Natural killer cell treated with Interleukin-12 subunit alpha and Interleukin-12 subunit beta and Interleukin-15 and Interleukin-18, amount 100 ng/mL, for 72 hours (primary cell): ENCODE measurements at regions not wholly inside any gene's neighbourhood (a gene's known extent, or its start where the extent isn't known, plus 50 kb on each side); places are given as distances from the start of the nearest gene placed in this dataset.
"Not testable (repeated sequence)": the region's sequence is repeated elsewhere in the genome, so short reads cannot be mapped to it uniquely, and the experiment has no call there.

Experiments
- ATAC-seq, 2 donors: fragments of 150-1000 bp; cut with Tn5 transposase in 1 of 2; sonication (Bioruptor Pico), chemical (Tn5 transposase) in 1 of 2; 2 replicates each; pipeline ENCODE4 v1.10.0; 2021
- DNase-seq: peaks from one replicate; pipeline ENCODE4 v3.0.0; 2022; ENCODE audit warnings: low spot score
- H3K27ac Mint-ChIP-seq, 2 donors: 1 replicate in 1 of 2; 2 replicates in 1 of 2; pipeline ENCODE4 v1.8.0; 2022; ENCODE audit warnings: mixed read lengths in 2 of 2, mild to moderate bottlenecking in 1 of 2, moderate library complexity in 1 of 2
- H3K27me3 Mint-ChIP-seq, 2 donors: 1 replicate in 1 of 2; 2 replicates in 1 of 2; pipeline ENCODE4 v1.8.0; 2022; ENCODE audit warnings: mixed read lengths in 2 of 2
- H3K36me3 Mint-ChIP-seq: one replicate; pipeline ENCODE4 v1.8.0; 2022; ENCODE audit warnings: mixed read lengths
- H3K4me1 Mint-ChIP-seq, 2 donors: 1 replicate in 1 of 2; 2 replicates in 1 of 2; pipeline ENCODE4 v1.8.0; 2022; ENCODE audit warnings: low read depth in 2 of 2, mixed read lengths in 2 of 2, mild to moderate bottlenecking in 1 of 2
- H3K4me3 Mint-ChIP-seq: one replicate; pipeline ENCODE4 v1.8.0; 2022; ENCODE audit warnings: mixed read lengths
- H3K9me3 Mint-ChIP-seq: 2 replicates; pipeline ENCODE4 v1.8.0; 2022; ENCODE audit warnings: mixed read lengths

DNA sequence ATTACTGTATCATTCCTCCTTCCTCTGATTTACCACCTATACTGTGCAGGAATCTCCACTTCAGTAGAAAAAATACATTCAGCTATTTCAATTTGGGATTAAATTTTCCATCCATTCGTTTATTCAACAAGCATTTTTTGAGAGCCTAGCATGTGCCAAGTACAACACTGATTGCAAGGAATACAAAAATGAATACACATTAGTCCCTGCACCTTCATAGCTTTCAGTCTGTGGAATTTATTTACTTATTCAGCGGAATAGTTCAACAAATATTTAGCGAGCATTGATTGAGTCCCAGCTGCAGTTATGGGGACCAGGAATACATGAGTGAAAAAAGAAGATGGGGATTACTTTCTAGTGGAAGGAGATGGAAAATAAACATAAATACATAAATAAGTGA lies 606.8 kb upstream of the TBL1XR1 start:
- DNase-seq = no peak

DNA sequence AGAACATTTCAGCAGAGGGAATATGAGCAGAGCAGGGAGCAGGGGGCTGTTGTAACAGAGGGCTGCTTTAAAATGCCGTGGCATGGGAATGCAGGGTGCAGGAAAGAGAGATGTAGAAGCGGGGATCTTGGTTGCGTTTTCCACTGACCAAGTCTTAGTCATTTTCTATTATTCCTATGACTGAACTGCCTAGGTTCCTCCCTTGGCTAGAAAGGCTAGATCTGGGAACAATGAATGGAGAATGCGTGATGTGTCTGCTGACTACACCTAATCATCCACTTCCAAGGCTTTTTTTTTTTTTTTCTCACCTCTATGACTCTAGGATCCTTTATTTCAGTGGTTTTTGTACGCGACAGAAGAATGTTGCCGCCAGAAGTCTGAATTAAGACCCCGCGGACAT lies 607.4 kb upstream of the TBL1XR1 start:
- Mint-ChIP-seq H3K27ac (no peak overlapping the region), H3K9me3 (no peaks in the 10 kb centered on the region), H3K36me3 (no peaks in the 10 kb centered on the region), H3K27me3 (no peaks in the 10 kb centered on the region), H3K4me3 (no peak overlapping the region), H3K4me1 (peaks cover 8 to 11% of the 10 kb centered on the region in 2 donors)
- ATAC-seq (no peak), DNase-seq (no peak)

More for the DNA sequence above, 606.8 kb upstream of the TBL1XR1 start:
- no peak overlapping the region for H3K27ac Mint-ChIP-seq
- no peak for ATAC-seq
- H3K4me3 Mint-ChIP-seq = no peak overlapping the region
- no peaks in the 10 kb centered on the region for H3K27me3 Mint-ChIP-seq
- no peaks in the 10 kb centered on the region for H3K36me3 Mint-ChIP-seq
- no peaks in the 10 kb centered on the region for H3K9me3 Mint-ChIP-seq
- peaks cover 11 to 12% of the 10 kb centered on the region in 2 donors for H3K4me1 Mint-ChIP-seq

DNA sequence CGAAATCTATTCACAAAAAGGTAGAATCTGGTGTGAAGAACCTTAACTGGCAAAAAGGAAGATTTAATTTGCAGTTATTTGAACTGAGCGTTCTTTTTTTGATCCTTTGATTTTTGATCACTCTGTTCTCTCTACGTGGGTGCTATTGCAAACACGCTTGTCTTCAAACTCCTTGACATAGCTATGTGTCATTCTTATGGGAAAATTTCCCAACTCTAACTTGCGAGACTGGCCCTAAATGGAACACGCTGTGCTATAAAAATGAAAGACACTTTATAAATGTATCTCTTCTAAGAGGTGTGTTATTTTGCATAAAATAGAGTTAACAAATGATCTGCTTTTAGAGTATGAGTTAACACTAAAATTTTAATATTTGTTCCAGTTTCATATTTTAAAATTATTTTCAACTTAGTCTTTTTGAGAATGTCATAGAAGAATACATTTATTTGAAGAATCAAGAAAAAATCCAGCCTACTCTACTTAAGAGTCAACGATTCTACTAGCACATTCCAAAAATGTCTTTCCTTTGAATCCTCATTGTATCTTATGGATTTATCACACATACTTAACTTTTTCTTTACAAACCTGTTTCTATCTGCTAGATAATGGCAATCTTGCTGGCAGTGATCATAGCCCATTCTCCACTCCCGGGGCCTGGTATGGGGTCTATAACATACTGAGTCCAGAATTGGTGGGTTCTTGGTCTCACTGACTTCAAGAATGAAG lies 610.0 kb upstream of the TBL1XR1 start:
- H3K27me3 Mint-ChIP-seq = no peaks in the 10 kb centered on the region
- no peak overlapping the region for H3K27ac Mint-ChIP-seq
- peaks cover 3 to 4% of the 10 kb centered on the region in 2 donors for H3K4me1 Mint-ChIP-seq
- DNase-seq (no peak), ATAC-seq (no peak)
- no peaks in the 10 kb centered on the region for H3K9me3 Mint-ChIP-seq
- H3K36me3 Mint-ChIP-seq = no peaks in the 10 kb centered on the region
- no peak overlapping the region for H3K4me3 Mint-ChIP-seq

DNA sequence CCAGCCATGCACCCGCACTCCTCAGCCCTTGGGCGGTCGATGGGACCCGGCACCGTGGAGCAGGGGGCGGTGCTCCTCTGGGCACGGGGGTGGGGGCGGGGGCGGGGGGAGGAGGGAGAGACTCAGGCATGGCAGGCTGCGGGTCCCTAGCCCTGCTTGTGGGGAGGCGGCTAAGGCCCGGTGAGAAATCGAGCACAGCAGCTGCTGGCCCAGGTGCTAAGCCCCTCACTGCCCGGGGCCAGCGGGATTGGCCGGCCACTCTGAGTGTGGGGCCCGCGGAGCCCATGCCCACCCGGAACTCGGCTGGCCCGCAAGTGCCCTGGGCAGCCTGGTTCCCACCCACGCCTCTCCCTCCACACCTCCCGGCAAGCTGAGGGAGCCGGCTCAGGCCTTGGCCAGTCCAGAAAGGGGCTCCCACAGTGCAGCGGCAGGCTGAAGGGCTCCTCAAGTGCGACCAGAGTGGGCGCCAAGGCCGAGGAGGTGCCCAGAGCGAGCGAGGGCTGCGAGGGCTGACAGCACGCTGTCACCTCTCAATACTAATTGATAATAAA lies 611.7 kb upstream of the TBL1XR1 start:
- not testable (repeated sequence) for H3K9me3 Mint-ChIP-seq, H3K4me3 Mint-ChIP-seq, ATAC-seq

DNA sequence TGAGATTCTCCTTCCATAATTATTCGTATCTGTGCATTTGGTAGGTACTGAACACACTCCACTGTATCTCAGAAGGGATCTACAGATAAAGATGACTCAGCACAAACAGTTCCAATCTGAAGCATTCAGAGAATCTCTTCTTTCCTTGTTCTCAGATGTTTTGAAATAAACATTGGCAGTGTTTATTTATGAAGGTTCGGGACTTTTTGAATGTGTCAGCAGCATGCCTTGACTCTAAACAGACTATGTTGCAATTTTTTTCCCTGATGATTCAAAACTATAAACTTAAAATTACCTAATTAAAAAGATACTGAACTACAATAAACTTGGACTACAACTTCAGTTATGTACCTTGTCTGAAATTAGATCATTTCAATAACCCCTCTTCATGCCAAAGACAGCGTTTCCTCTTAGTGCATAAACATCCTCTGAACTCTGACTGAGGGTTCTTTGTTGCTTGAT lies 612.9 kb upstream of the TBL1XR1 start:
- H3K27me3 Mint-ChIP-seq = no peaks in the 10 kb centered on the region
- no peaks in the 10 kb centered on the region for H3K9me3 Mint-ChIP-seq
- H3K36me3 Mint-ChIP-seq = no peaks in the 10 kb centered on the region
- H3K4me1 Mint-ChIP-seq = peaks cover 0 to 3% of the 10 kb centered on the region in 2 donors
- ATAC-seq = no peak
- no peak for DNase-seq
- no peak overlapping the region for H3K4me3 Mint-ChIP-seq
- no peak overlapping the region for H3K27ac Mint-ChIP-seq

More for the DNA sequence above, 611.7 kb upstream of the TBL1XR1 start:
- not testable (repeated sequence) for H3K4me1 Mint-ChIP-seq, H3K27me3 Mint-ChIP-seq, DNase-seq, H3K36me3 Mint-ChIP-seq, H3K27ac Mint-ChIP-seq

DNA sequence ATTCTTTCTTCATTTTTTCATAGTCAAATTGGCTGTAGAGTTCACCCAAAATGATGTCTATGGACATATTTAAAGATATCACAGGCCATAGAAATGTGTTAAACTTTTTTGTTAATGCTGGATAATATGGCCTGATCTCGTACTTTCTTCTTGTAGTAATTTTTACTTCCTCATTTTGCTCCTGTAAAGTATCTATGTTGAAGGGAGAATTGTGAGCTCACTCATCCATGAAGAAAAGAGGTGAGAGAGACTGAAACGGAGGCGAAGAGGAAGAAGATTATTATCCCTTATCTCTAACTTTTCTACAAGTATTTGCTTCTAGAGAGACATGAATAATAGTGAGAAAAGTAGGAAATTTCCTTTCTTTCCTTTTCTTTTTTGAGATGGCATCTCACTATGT lies 613.8 kb upstream of the TBL1XR1 start:
- H3K27me3 Mint-ChIP-seq = no peaks in the 10 kb centered on the region
- no peak overlapping the region for H3K4me3 Mint-ChIP-seq
- DNase-seq = no peak
- H3K27ac Mint-ChIP-seq = no peak overlapping the region
- no peak for ATAC-seq
- no peaks in the 10 kb centered on the region for H3K36me3 Mint-ChIP-seq
- H3K9me3 Mint-ChIP-seq = no peaks in the 10 kb centered on the region
- peaks cover 0 to 3% of the 10 kb centered on the region in 2 donors for H3K4me1 Mint-ChIP-seq

DNA sequence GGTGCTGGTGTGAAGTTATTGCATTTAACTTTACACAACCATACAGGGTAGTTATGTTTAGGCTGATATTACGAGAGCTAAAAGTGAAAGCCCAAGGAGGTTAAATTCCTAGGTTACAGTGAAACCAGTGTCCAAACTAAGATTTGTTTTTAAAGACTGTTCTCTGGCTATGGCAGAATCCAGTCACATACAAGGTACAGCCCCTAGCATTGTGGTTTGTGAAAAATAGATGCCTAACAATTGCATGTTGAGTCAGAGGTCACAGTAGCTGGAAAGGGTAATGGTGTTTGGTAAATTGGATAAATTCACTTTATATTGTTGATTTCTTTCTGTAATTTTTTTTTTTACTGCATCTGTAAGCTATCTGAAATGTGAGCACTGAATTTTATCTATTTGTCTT lies 614.6 kb upstream of the TBL1XR1 start:
- H3K27ac Mint-ChIP-seq = no peak overlapping the region
- no peak for ATAC-seq
- H3K9me3 Mint-ChIP-seq = no peaks in the 10 kb centered on the region
- peaks cover 0 to 3% of the 10 kb centered on the region in 2 donors for H3K4me1 Mint-ChIP-seq
- no peaks in the 10 kb centered on the region for H3K27me3 Mint-ChIP-seq
- DNase-seq = no peak
- no peak overlapping the region for H3K4me3 Mint-ChIP-seq
- H3K36me3 Mint-ChIP-seq = no peaks in the 10 kb centered on the region

DNA sequence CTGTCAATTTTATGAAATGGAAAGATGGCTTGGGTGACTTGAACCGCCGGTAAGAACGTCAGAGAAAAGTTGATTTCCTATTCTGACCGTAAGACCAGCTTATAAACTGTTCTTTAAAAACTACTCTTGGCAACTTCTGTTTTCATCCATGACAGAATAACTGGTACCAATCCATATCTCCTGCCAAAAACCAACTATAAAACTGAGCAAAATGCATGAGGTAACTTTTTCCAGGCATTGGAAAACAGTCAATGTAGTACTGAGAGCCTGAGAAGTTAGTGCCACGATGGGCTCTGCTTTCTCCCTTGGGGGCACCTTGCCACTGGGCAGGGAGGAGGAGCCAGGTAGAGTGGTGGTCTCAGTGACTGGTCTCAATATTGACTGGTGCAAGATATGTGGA lies 615.2 kb upstream of the TBL1XR1 start:
- Mint-ChIP-seq H3K27me3 (no peaks in the 10 kb centered on the region), H3K9me3 (no peaks in the 10 kb centered on the region), H3K36me3 (no peaks in the 10 kb centered on the region), H3K4me1 (peaks cover 0 to 3% of the 10 kb centered on the region in 2 donors), H3K27ac (no peak overlapping the region), H3K4me3 (no peak overlapping the region)
- no peak for ATAC-seq
- no peak for DNase-seq

DNA sequence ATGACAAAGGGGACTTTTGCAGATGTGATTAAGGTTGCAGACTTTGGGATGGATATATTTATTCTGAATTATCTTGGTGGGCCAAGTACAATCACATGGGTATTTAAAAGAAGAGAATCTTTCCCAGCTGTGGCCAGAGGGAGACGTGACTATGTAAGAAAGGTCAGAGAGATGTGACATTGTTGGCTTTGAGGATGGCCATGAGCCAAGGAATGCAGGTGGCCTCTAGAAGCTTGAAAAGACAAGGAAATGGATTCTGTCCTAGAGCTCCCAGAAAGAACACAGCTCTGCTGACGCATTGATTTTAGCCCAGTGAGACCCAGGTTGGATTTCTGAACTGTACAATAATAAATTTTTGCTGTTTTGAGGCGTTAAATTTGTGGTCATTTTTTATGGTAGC lies 616.0 kb upstream of the TBL1XR1 start:
- Mint-ChIP-seq H3K27me3 (no peaks in the 10 kb centered on the region), H3K4me3 (no peak overlapping the region), H3K36me3 (no peaks in the 10 kb centered on the region), H3K9me3 (no peaks in the 10 kb centered on the region), H3K27ac (no peak overlapping the region), H3K4me1 (peaks cover 0 to 3% of the 10 kb centered on the region in 2 donors)
- ATAC-seq (no peak), DNase-seq (no peak)

DNA sequence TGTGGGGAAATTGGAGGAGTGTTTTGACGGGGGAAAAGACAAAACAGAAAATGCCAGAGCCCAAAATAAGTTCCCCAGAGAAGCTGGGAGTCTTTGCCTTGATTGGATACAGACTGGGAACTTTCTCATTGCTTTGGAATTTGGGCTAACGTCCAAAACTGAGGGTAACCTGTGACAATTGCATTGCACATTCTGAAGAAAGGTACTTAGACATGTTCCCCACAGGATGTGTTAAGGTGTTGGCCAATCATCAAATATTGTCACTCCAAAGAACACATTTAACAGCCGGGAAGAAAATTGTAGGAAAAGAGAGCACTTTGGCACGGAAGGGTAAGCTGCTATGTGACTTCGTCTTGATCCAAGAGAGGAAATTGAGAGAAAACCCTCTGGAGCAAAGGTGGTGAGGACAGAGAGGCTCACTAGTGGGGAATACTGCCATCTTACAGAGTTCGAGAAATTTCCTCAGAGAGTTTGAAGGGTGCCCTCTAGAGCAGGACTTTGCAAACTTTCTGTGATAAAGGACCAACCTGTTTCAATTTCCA lies 619.5 kb upstream of the TBL1XR1 start:
- H3K27ac Mint-ChIP-seq = no peak overlapping the region
- H3K4me3 Mint-ChIP-seq = no peak overlapping the region
- no peaks in the 10 kb centered on the region for H3K27me3 Mint-ChIP-seq
- no peaks in the 10 kb centered on the region for H3K4me1 Mint-ChIP-seq
- no peak for ATAC-seq
- H3K9me3 Mint-ChIP-seq = no peaks in the 10 kb centered on the region
- DNase-seq = no peak
- no peaks in the 10 kb centered on the region for H3K36me3 Mint-ChIP-seq

DNA sequence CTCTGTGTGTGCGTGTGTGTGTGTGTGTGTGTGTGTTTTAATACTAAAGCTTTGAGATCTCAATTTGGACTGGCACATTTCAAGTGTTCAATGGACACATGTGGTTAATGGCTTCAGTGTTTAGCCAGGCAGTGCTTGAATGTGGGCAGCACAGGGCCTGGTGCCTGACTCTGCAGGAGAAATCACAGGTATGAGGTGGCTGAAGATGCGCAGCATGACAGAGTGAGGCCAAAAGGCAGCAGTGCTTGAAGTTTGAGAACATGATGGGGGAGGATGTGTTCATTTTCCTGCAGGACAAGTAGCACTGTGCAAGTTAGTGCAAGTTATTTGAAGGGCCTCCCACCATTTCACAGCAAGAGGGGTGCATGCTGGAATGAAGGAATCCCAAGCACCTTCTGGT lies 620.5 kb upstream of the TBL1XR1 start:
- no peak for DNase-seq
- no peak overlapping the region for H3K4me3 Mint-ChIP-seq
- H3K4me1 Mint-ChIP-seq = no peaks in the 10 kb centered on the region
- ATAC-seq = no peak
- H3K27me3 Mint-ChIP-seq = no peaks in the 10 kb centered on the region
- H3K27ac Mint-ChIP-seq = no peak overlapping the region
- H3K36me3 Mint-ChIP-seq = no peaks in the 10 kb centered on the region
- no peaks in the 10 kb centered on the region for H3K9me3 Mint-ChIP-seq

DNA sequence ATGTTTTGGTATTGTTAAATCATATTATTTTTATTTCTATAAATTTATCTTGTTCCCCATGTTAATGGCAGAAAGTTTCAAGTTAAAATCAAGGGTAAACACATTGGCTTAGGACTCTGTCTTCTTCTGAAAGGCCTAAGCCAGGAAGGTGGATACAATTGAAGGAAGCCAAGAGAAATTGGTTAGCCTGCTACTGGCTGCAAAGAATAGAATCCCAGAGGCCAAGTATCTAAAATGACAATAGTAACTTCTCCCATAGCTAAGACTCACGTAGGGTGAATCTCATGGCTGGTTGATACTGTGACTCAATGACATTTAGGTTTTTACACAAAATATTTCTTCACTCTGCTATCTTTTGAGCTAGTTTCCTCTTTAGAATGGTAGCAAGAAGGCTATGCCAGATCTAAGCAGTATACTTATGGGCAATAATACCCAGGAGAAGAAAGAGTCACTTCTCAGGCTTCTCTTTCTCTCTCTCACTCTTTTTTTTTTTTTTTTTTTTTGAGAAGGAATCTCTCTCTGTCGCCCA lies 621.5 kb upstream of the TBL1XR1 start:
- no peak for DNase-seq
- Mint-ChIP-seq H3K27ac (no peak overlapping the region), H3K36me3 (no peaks in the 10 kb centered on the region), H3K4me1 (no peaks in the 10 kb centered on the region), H3K4me3 (no peak overlapping the region), H3K9me3 (no peaks in the 10 kb centered on the region), H3K27me3 (no peaks in the 10 kb centered on the region)
- no peak for ATAC-seq

DNA sequence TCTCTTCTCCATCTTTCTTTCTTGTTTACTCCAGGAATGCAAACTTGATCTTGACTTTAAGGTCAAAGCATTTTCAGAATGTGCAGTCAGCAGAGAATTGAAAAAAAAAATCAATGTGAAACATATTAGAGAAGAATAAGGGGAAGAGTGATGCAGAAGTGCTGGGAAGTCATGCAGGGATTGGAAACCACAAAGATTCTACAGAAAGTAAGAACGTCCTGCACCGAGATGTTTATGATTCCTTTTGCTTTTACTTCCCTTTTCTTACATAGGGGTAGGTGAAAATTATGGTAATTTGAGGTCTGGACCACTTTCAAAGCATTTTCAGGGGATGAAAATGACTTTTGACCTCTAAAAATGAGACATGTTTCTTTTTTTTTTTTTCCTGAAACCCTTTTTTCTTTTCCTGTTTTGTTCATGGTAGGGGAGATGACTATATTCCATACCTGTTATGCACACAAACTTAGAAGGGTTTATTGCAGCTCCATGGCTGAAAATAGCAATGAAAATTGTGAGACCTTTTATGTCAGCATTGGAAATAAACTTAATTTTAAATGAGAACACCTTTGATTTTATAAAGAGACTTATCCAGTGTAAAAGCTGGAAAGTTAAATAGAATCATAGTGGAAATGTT lies 623.5 kb upstream of the TBL1XR1 start:
- Mint-ChIP-seq H3K9me3 (no peaks in the 10 kb centered on the region), H3K4me1 (no peaks in the 10 kb centered on the region), H3K36me3 (no peaks in the 10 kb centered on the region), H3K4me3 (no peak overlapping the region), H3K27me3 (no peaks in the 10 kb centered on the region), H3K27ac (no peak overlapping the region)
- ATAC-seq = no peak
- no peak for DNase-seq

DNA sequence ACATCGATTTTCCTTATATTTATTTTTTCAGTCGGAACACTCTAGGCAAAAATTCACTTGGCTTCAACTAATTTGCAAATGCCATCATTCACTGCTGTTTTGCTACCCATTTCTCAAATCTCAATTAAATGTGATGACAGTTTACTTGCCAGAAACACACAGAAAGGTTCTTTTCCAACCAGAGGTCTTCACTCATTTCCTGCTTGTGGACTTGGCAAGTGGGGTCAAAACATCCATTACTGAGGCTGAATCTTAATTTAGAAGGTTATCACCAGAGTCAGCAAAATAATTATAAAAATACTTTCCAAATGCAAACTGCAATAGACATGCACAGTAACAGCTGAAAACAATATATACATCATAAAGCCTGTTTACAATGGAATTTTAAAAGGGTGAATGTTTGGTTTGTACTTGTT lies 625.4 kb upstream of the TBL1XR1 start:
- DNase-seq (no peak), ATAC-seq (no peak)
- H3K4me3 Mint-ChIP-seq = no peak overlapping the region
- no peaks in the 10 kb centered on the region for H3K27me3 Mint-ChIP-seq
- H3K4me1 Mint-ChIP-seq = peaks cover 5% of the 10 kb centered on the region in 2 donors
- H3K9me3 Mint-ChIP-seq = no peaks in the 10 kb centered on the region
- H3K27ac Mint-ChIP-seq = no peak overlapping the region
- H3K36me3 Mint-ChIP-seq = no peaks in the 10 kb centered on the region
